ENCODE measurements at regions not wholly inside any gene's neighbourhood (a gene's known extent, or its start where the extent isn't known, plus 50 kb on each side); places are given as distances from the start of the nearest gene placed in this dataset.

DNA sequence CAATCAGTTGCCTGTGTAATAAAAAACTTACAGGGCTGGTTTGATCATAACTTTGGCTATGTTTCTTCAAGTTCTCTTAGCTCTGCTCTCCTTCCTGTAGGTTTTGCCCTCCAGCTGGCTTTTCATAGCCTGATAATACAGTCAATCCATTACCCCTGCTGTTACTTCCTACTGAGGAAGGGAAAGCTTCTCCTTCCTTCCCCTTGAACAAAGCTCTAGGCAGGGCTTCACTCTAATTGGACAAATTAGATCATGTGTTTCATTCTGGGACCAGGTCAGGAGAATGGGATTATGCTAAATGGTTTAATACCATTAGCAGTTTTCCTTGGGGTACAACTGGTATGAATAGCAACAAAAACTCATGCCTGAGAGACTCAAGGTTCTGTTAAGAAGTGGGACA is 106.8 kb upstream of the MCHR2 start:
- intact Hi-C loops (cut with micrococcal nuclease), result no loop called here
- Mint-ChIP-seq H3K4me1 (ENCODE audit: insufficient read depth, unreplicated experiment) (peaks cover 4% of the 10 kb centered on the region), H3K27me3 (ENCODE audit: insufficient read depth, unreplicated experiment) (no peaks in the 10 kb centered on the region), H3K27ac (ENCODE audit: low read depth, unreplicated experiment) (no peak overlapping the region), H3K4me3 (ENCODE audit: unreplicated experiment) (no peak overlapping the region), H3K36me3 (ENCODE audit: insufficient read depth, unreplicated experiment) (no peaks in the 10 kb centered on the region), H3K9me3 (ENCODE audit: unreplicated experiment) (no peaks in the 10 kb centered on the region)
- POLR2A ChIA-PET, result interaction anchor here (0.6 to 2.7 kb wide), 5 partner anchors 13 to 507 kb away, joined by 3 to 9 read pairs (median 3); no protein-coding TSS in a partner anchor
- no peak for DNase-seq (ENCODE audit: unreplicated experiment)
- TF ChIP-seq, protein P1, sequence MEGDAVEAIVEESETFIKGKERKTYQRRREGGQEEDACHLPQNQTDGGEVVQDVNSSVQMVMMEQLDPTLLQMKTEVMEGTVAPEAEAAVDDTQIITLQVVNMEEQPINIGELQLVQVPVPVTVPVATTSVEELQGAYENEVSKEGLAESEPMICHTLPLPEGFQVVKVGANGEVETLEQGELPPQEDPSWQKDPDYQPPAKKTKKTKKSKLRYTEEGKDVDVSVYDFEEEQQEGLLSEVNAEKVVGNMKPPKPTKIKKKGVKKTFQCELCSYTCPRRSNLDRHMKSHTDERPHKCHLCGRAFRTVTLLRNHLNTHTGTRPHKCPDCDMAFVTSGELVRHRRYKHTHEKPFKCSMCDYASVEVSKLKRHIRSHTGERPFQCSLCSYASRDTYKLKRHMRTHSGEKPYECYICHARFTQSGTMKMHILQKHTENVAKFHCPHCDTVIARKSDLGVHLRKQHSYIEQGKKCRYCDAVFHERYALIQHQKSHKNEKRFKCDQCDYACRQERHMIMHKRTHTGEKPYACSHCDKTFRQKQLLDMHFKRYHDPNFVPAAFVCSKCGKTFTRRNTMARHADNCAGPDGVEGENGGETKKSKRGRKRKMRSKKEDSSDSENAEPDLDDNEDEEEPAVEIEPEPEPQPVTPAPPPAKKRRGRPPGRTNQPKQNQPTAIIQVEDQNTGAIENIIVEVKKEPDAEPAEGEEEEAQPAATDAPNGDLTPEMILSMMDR (IDR thresholded peaks at IDR 0.05; ENCODE audit: unreplicated experiment), result no peak
- no TSS peak for BruUV-seq (replicated peaks)
- CTCF ChIA-PET, result interaction anchor here (0.7 to 6.5 kb wide), 21 partner anchors 10 to 638 kb away, joined by 3 to 174 read pairs (median 7); partner anchors contain the start of gene MCHR2

DNA sequence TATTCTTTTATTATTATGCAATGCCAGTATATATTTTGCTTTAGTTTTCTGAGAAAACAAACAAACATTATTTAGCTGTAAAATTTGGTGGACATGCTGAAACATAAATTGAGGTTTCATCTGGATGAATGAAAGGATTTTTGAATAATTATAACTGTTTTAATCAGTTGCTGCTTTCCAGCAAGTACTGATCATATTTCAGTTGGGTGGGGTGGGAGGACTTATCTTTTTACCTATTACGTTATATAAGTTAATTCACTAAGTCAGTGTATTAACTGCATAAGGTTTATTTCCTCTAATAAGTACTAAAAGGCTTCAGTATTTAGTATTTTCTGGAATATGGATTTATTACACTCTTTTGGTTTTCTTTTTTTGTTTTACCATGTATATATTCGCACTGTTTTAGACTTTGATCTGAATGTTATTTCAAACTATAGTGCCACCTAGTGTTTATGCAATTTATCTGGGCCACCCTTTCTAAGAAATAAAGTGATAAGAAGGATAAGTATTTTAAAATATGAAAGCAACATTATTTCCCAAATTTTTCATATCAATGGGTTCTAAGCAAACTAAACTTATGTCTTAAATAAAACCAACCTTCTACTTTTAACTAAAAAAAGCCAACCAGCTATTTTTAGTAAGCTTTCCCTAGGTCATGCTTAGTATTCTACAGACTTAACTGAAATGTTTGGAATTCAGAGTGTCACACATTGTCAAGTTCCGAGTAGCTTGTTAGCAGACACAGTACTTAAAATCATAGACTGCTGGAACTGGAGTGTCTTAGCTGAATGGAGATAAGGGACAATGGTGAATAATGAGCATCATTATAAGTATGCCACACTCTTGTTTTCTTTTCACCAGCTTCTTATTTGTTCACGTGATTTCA is 105.4 kb upstream of the MCHR2 start:
- intact Hi-C loops (cut with micrococcal nuclease), result loop anchor here (1.0 kb wide), 4 partner anchors 21 to 231 kb away; no protein-coding TSS in a partner anchor
- Mint-ChIP-seq H3K36me3 (ENCODE audit: insufficient read depth, unreplicated experiment) (no peaks in the 10 kb centered on the region), H3K4me3 (ENCODE audit: unreplicated experiment) (no peak overlapping the region), H3K27ac (ENCODE audit: low read depth, unreplicated experiment) (no peak overlapping the region), H3K4me1 (ENCODE audit: insufficient read depth, unreplicated experiment) (peaks cover 4% of the 10 kb centered on the region), H3K9me3 (ENCODE audit: unreplicated experiment) (no peaks in the 10 kb centered on the region), H3K27me3 (ENCODE audit: insufficient read depth, unreplicated experiment) (no peaks in the 10 kb centered on the region)
- ChIA-PET POLR2A (interaction anchor here (0.9 to 2.7 kb wide), 3 partner anchors 15 to 213 kb away, joined by 3 to 9 read pairs (median 4); no protein-coding TSS in a partner anchor), CTCF (interaction anchor here (0.6 to 6.5 kb wide), 43 partner anchors 8 to 626 kb away, joined by 3 to 174 read pairs (median 5); partner anchors contain the start of gene MCHR2)
- no TSS peak for BruUV-seq (replicated peaks)
- peak; percentile 38 for DNase-seq (ENCODE audit: unreplicated experiment)
- TF ChIP-seq, protein P1 (IDR thresholded peaks at IDR 0.05; ENCODE audit: unreplicated experiment), result peak; percentile 26

- CTCF ChIA-PET, result interaction anchor here (0.5 to 6.5 kb wide), 15 partner anchors 8 to 383 kb away, joined by 3 to 174 read pairs (median 3); no protein-coding TSS in a partner anchor
Measured at GRCh38 chr6:100096936-100097335, 102.9 kb upstream of the MCHR2 start.

More at GRCh38 chr6:100096936-100097335, 102.9 kb upstream of the MCHR2 start:
- intact Hi-C loops (cut with micrococcal nuclease), result no loop called here
- Mint-ChIP-seq H3K4me3 (ENCODE audit: unreplicated experiment) (no peak overlapping the region), H3K36me3 (ENCODE audit: insufficient read depth, unreplicated experiment) (no peaks in the 10 kb centered on the region), H3K27me3 (ENCODE audit: insufficient read depth, unreplicated experiment) (no peaks in the 10 kb centered on the region), H3K27ac (ENCODE audit: low read depth, unreplicated experiment) (no peak overlapping the region), H3K9me3 (ENCODE audit: unreplicated experiment) (no peaks in the 10 kb centered on the region), H3K4me1 (ENCODE audit: insufficient read depth, unreplicated experiment) (peaks cover 4% of the 10 kb centered on the region)
- POLR2A ChIA-PET, result interaction anchor here (0.9 kb wide), 1 partner anchor 95 kb away, joined by 3 read pairs; no protein-coding TSS in a partner anchor
- TF ChIP-seq, protein P1 (IDR thresholded peaks at IDR 0.05; ENCODE audit: unreplicated experiment), result no peak
- BruUV-seq (replicated peaks), result no TSS peak
- DNase-seq (ENCODE audit: unreplicated experiment), result no peak

Measured in MCF 10A (cell line).